ENCODE measurements at regions not wholly inside any gene's neighbourhood (a gene's known extent, or its start where the extent isn't known, plus 50 kb on each side); places are given as distances from the start of the nearest gene placed in this dataset.

DNA sequence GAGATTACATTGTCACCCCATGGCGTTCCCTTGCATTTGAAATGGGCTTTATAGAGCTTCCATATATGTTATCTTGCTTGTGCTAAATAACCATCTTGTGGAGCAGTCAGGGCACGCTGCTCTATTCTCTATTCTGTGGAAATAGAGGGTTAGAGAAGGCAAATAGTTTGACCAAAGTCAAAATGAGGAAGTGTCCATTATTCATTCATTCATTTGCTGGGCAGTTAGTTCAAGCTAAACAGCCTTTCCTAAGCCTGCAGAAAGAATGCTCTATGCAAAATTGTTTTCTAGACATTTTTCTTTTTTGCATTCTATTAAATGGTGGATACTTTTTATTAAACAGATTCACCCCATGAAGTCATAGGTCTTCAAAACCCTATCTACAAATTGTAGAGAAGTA, 67.8 kb upstream of the ELAC2 start:
- peaks cover 2% of the 10 kb centered on the region for H3K9me3 Mint-ChIP-seq (ENCODE audit: unreplicated experiment)
- H3K9me3 ChIP-seq (ENCODE audit: insufficient read depth, low read depth, low read length), result no peaks in the 10 kb centered on the region
- H3K4me2 ChIP-seq (ENCODE audit: low read length), result no peak overlapping the region
- no peak overlapping the region for H3K9ac ChIP-seq (ENCODE audit: low read length)
- H3K27ac Mint-ChIP-seq (ENCODE audit: unreplicated experiment), result no peak overlapping the region
- no peaks in the 10 kb centered on the region for H3K27me3 ChIP-seq (ENCODE audit: insufficient read depth, low read length)
- DNase-seq (ENCODE audit: low read depth) (no peak), FAIRE-seq (no peak)
- H3K4me3 ChIP-seq (ENCODE audit: insufficient read depth, low read depth, low read length), result no peak overlapping the region
- no peaks in the 10 kb centered on the region for H3K36me3 Mint-ChIP-seq (ENCODE audit: low read depth, unreplicated experiment)
- no peak overlapping the region for H3K27ac ChIP-seq (ENCODE audit: low read depth, low read length)
- H3K36me3 ChIP-seq (ENCODE audit: insufficient read depth, low read length), result no peaks in the 10 kb centered on the region
- no peaks in the 10 kb centered on the region for H3K79me2 ChIP-seq (ENCODE audit: insufficient read depth, low read length)
- peaks cover 10% of the 10 kb centered on the region for H3K27me3 Mint-ChIP-seq (ENCODE audit: low read depth, unreplicated experiment)
- no peak for TF ChIP-seq EZH2 (IDR thresholded peaks at IDR 0.05; ENCODE audit: insufficient read depth, low read length)
- TF ChIP-seq, protein P1, sequence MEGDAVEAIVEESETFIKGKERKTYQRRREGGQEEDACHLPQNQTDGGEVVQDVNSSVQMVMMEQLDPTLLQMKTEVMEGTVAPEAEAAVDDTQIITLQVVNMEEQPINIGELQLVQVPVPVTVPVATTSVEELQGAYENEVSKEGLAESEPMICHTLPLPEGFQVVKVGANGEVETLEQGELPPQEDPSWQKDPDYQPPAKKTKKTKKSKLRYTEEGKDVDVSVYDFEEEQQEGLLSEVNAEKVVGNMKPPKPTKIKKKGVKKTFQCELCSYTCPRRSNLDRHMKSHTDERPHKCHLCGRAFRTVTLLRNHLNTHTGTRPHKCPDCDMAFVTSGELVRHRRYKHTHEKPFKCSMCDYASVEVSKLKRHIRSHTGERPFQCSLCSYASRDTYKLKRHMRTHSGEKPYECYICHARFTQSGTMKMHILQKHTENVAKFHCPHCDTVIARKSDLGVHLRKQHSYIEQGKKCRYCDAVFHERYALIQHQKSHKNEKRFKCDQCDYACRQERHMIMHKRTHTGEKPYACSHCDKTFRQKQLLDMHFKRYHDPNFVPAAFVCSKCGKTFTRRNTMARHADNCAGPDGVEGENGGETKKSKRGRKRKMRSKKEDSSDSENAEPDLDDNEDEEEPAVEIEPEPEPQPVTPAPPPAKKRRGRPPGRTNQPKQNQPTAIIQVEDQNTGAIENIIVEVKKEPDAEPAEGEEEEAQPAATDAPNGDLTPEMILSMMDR (IDR thresholded peaks at IDR 0.05; ENCODE audit: insufficient read depth, low read depth, low read length), result no peak
- H3K4me3 Mint-ChIP-seq (ENCODE audit: unreplicated experiment), result no peak overlapping the region
- H3K4me1 Mint-ChIP-seq (ENCODE audit: low read depth, unreplicated experiment), result no peaks in the 10 kb centered on the region
- no peaks in the 10 kb centered on the region for H3K4me1 ChIP-seq (ENCODE audit: insufficient read depth, low read length)
- H2AFZ ChIP-seq (ENCODE audit: low read depth, low read length), result no peak overlapping the region
- H4K20me1 ChIP-seq (ENCODE audit: insufficient read depth, low read length), result no peaks in the 10 kb centered on the region

DNA sequence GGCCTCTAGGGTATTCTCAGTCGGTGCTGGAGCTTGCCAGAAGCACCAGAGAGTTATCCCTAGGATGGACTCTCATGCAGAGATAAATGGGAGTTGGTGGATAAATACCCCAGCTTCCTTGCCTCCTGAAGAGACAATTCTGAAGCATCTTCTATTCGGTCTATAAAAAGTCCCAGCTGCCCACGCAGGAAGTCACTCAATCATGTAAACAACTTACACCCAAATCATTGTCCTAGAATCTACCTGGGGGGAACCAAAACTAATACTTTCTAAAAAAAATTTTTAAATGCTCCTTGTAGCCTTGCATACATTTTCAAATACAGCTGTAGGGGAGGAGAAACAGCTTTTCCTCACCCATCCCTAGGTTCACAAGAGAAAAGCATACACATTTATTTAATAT, 66.6 kb upstream of the ELAC2 start:
- Mint-ChIP-seq H3K4me3 (ENCODE audit: unreplicated experiment) (no peak overlapping the region), H3K36me3 (ENCODE audit: low read depth, unreplicated experiment) (no peaks in the 10 kb centered on the region), H3K27me3 (ENCODE audit: low read depth, unreplicated experiment) (peaks cover 10% of the 10 kb centered on the region), H3K4me1 (ENCODE audit: low read depth, unreplicated experiment) (no peaks in the 10 kb centered on the region), H3K9me3 (ENCODE audit: unreplicated experiment) (peaks cover 2% of the 10 kb centered on the region), H3K27ac (ENCODE audit: unreplicated experiment) (no peak overlapping the region)
- Histone ChIP-seq H3K9me3 (ENCODE audit: insufficient read depth, low read depth, low read length) (no peaks in the 10 kb centered on the region), H3K4me3 (ENCODE audit: insufficient read depth, low read depth, low read length) (no peak overlapping the region), H2AFZ (ENCODE audit: low read depth, low read length) (no peak overlapping the region), H3K36me3 (ENCODE audit: insufficient read depth, low read length) (no peaks in the 10 kb centered on the region), H4K20me1 (ENCODE audit: insufficient read depth, low read length) (no peaks in the 10 kb centered on the region), H3K27me3 (ENCODE audit: insufficient read depth, low read length) (no peaks in the 10 kb centered on the region), H3K9ac (ENCODE audit: low read length) (no peak overlapping the region), H3K4me1 (ENCODE audit: insufficient read depth, low read length) (no peaks in the 10 kb centered on the region), H3K27ac (ENCODE audit: low read depth, low read length) (no peak overlapping the region), H3K79me2 (ENCODE audit: insufficient read depth, low read length) (no peaks in the 10 kb centered on the region), H3K4me2 (ENCODE audit: low read length) (no peak overlapping the region)
- no peak for DNase-seq (ENCODE audit: low read depth)
- no peak for FAIRE-seq
- TF ChIP-seq, protein P1 (IDR thresholded peaks at IDR 0.05; ENCODE audit: insufficient read depth, low read depth, low read length), result no peak
- no peak for TF ChIP-seq EZH2 (IDR thresholded peaks at IDR 0.05; ENCODE audit: insufficient read depth, low read length)

DNA sequence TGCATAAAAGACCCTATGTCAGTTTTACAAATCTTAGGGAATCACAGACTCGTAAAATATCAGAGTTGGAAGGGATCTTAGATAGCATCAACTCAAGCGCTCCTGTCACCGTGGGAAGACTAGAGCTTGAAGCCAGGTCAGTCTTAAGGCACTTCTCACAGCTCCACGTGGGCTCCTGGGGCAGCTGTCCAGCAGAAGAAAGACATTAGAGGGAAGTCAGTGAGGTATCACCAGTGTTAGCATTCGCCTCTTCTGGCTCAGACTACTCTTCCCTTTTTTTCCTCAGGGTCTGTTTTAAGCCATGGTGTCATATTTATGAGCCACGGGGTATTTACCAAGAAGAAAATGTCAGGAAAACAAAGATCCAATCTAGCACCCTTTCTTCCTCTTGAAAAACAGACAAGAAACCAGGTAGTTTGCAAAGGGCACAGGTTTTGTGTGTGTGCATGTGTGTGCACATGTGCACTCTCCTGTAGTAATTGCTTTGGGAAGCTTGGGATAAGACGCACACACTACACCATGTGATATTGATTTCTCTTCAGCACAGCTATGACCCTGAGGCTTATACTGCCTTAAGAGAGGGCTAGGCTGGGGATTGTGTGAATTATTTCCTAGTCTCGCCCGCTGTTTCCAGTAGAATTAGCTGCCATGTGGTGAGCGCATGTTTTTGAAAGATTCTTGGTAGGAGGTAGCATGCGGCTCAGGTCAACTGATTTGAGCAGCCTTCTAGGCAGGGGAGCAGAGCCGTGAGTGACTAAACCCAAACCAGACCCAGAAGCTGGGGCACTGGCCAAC, 61.0 kb upstream of the ELAC2 start:
- H2AFZ ChIP-seq (ENCODE audit: low read depth, low read length), result no peak overlapping the region
- H3K27me3 ChIP-seq (ENCODE audit: insufficient read depth, low read length), result no peaks in the 10 kb centered on the region
- H4K20me1 ChIP-seq (ENCODE audit: insufficient read depth, low read length), result no peaks in the 10 kb centered on the region
- H3K36me3 ChIP-seq (ENCODE audit: insufficient read depth, low read length), result no peaks in the 10 kb centered on the region
- no peaks in the 10 kb centered on the region for H3K79me2 ChIP-seq (ENCODE audit: insufficient read depth, low read length)
- Mint-ChIP-seq H3K4me1 (ENCODE audit: low read depth, unreplicated experiment) (peaks cover 2% of the 10 kb centered on the region), H3K27me3 (ENCODE audit: low read depth, unreplicated experiment) (no peaks in the 10 kb centered on the region), H3K9me3 (ENCODE audit: unreplicated experiment) (no peaks in the 10 kb centered on the region), H3K27ac (ENCODE audit: unreplicated experiment) (no peak overlapping the region), H3K36me3 (ENCODE audit: low read depth, unreplicated experiment) (no peaks in the 10 kb centered on the region), H3K4me3 (ENCODE audit: unreplicated experiment) (no peak overlapping the region)
- DNase-seq (ENCODE audit: low read depth) (no peak), FAIRE-seq (no peak)
- H3K9ac ChIP-seq (ENCODE audit: low read length), result no peak overlapping the region
- no peak overlapping the region for H3K27ac ChIP-seq (ENCODE audit: low read depth, low read length)
- H3K9me3 ChIP-seq (ENCODE audit: insufficient read depth, low read depth, low read length), result no peaks in the 10 kb centered on the region
- no peak overlapping the region for H3K4me3 ChIP-seq (ENCODE audit: insufficient read depth, low read depth, low read length)
- TF ChIP-seq EZH2 (IDR thresholded peaks at IDR 0.05; ENCODE audit: insufficient read depth, low read length), result no peak
- TF ChIP-seq, protein P1 (IDR thresholded peaks at IDR 0.05; ENCODE audit: insufficient read depth, low read depth, low read length), result no peak
- no peaks in the 10 kb centered on the region for H3K4me1 ChIP-seq (ENCODE audit: insufficient read depth, low read length)
- no peak overlapping the region for H3K4me2 ChIP-seq (ENCODE audit: low read length)

Data from astrocyte (in vitro differentiated cells and primary cell).